SK-N-SH treated with all-trans-retinoic acid at 6 μM for 48 hours (cell line): ENCODE measurements at regions not wholly inside any gene's neighbourhood (a gene's known extent, or its start where the extent isn't known, plus 50 kb on each side); places are given as distances from the start of the nearest gene placed in this dataset.

Experiments used
- ATAC-seq: fragments of 200-7000 bp; cut with Tn5 transposase; 3 replicates; pipeline ENCODE4 v1.9.1; 2020; ENCODE audit warnings: mild to moderate bottlenecking, moderate library complexity
- ARNTL ChIP-seq: fragments of 450-650 bp; formaldehyde crosslinking; IDR thresholded peaks from 2 replicates; pipeline ENCODE4 v1.5.0; 2020; ENCODE audit warnings: low read depth, mild to moderate bottlenecking, moderate library complexity, borderline replicate concordance
- CREB5 ChIP-seq: fragments of 250-450 bp; sonication (Bioruptor Pico); IDR thresholded peaks from 2 replicates; pipeline ENCODE4 v1.5.1; 2020; ENCODE audit warnings: low read depth, mild to moderate bottlenecking, moderate library complexity
- CSDC2 ChIP-seq: fragments of 250-450 bp; sonication (Bioruptor Pico); IDR thresholded peaks from 2 replicates; pipeline ENCODE4 v1.5.0; 2020; ENCODE audit warnings: mild to moderate bottlenecking, moderate library complexity
- ESRRG ChIP-seq: fragments of 250-450 bp; sonication (Bioruptor Pico); IDR thresholded peaks from 2 replicates; pipeline ENCODE4 v1.6.1; 2021; ENCODE audit warnings: mild to moderate bottlenecking
- GLIS3 ChIP-seq: fragments of 250-450 bp; sonication (Bioruptor Pico); IDR thresholded peaks from 2 replicates; pipeline ENCODE4 v1.5.0; 2020; ENCODE audit warnings: mild to moderate bottlenecking, moderate library complexity
- ISL1 ChIP-seq: fragments of 250-450 bp; sonication (Bioruptor Pico); IDR thresholded peaks from 2 replicates; pipeline ENCODE4 v2.1.2; 2022; ENCODE audit warnings: mild to moderate bottlenecking, moderate library complexity
- POU6F1 ChIP-seq: fragments of 250-450 bp; sonication (Bioruptor Pico); IDR thresholded peaks from 2 replicates; pipeline ENCODE4 v1.8.0; 2021; ENCODE audit warnings: low read depth, mild to moderate bottlenecking, moderate library complexity, borderline replicate concordance
- PPARA ChIP-seq: fragments of 250-450 bp; sonication (Bioruptor Pico); IDR thresholded peaks from 2 replicates; pipeline ENCODE4 v1.5.0; 2020; ENCODE audit warnings: mild to moderate bottlenecking, borderline replicate concordance
- RARB ChIP-seq: fragments of 250-450 bp; sonication (Bioruptor Pico); IDR thresholded peaks from 2 replicates; pipeline ENCODE4 v1.8.0; 2021; ENCODE audit warnings: mild to moderate bottlenecking, moderate library complexity
- SNAI2 ChIP-seq: fragments of 250-450 bp; sonication (Bioruptor Pico); IDR thresholded peaks from 2 replicates; pipeline ENCODE4 v1.5.0; 2020; ENCODE audit warnings: mild to moderate bottlenecking, moderate library complexity
- TCF4 ChIP-seq: fragments of 250-450 bp; sonication (Bioruptor Pico); IDR thresholded peaks from 2 replicates; pipeline ENCODE4 v1.8.0; 2021; ENCODE audit warnings: mild to moderate bottlenecking, moderate library complexity, borderline replicate concordance
- TOX ChIP-seq: fragments of 250-450 bp; sonication (Bioruptor Pico); IDR thresholded peaks from 2 replicates; pipeline ENCODE4 v1.8.0; 2021; ENCODE audit warnings: mild to moderate bottlenecking, moderate library complexity, borderline replicate concordance
- ZFP3 ChIP-seq: fragments of 250-450 bp; sonication (Bioruptor Pico); IDR thresholded peaks from 2 replicates; pipeline ENCODE4 v1.5.0; 2020; ENCODE audit warnings: mild to moderate bottlenecking, moderate library complexity
- ZFP30 ChIP-seq: fragments of 450-650 bp; formaldehyde crosslinking; IDR thresholded peaks from 2 replicates; pipeline ENCODE4 v1.5.0; 2022; ENCODE audit warnings: mild to moderate bottlenecking, moderate library complexity
- ZNF565 ChIP-seq: fragments of 450-650 bp; formaldehyde crosslinking; conservative IDR thresholded peaks from 2 replicates; pipeline ENCODE4 v1.5.0; 2020; ENCODE audit warnings: low read depth, mild to moderate bottlenecking, moderate library complexity
- ZNF70 ChIP-seq: fragments of 450-650 bp; formaldehyde crosslinking; IDR thresholded peaks from 2 replicates; pipeline ENCODE4 v1.5.0; 2020; ENCODE audit warnings: mild to moderate bottlenecking, moderate library complexity
- ZNF8 ChIP-seq: fragments of 450-650 bp; formaldehyde crosslinking; IDR thresholded peaks from 2 replicates; pipeline ENCODE4 v1.5.0; 2020; ENCODE audit warnings: mild to moderate bottlenecking, moderate library complexity
- TF ChIP-seq, protein P1 (sequence below): fragments of 250-450 bp; sonication (Bioruptor Pico); IDR thresholded peaks from 2 replicates; pipeline ENCODE4 v1.8.0; 2020; ENCODE audit warnings: mild to moderate bottlenecking, moderate library complexity, borderline replicate concordance
- TF ChIP-seq, protein P2 (sequence below): fragments of 250-450 bp; sonication (Bioruptor Pico); IDR thresholded peaks from 2 replicates; pipeline ENCODE4 v1.5.0; 2020; ENCODE audit warnings: mild to moderate bottlenecking, moderate library complexity
- TF ChIP-seq, protein P3 (sequence below): fragments of 250-450 bp; sonication (Bioruptor Pico); IDR thresholded peaks from 2 replicates; pipeline ENCODE4 v1.5.1; 2021; ENCODE audit warnings: mild to moderate bottlenecking, moderate library complexity

- no peak for TF ChIP-seq CSDC2 (CRISPR knock-in tag)
- TF ChIP-seq GLIS3 (CRISPR knock-in tag) = no peak
- TF ChIP-seq, protein P1, sequence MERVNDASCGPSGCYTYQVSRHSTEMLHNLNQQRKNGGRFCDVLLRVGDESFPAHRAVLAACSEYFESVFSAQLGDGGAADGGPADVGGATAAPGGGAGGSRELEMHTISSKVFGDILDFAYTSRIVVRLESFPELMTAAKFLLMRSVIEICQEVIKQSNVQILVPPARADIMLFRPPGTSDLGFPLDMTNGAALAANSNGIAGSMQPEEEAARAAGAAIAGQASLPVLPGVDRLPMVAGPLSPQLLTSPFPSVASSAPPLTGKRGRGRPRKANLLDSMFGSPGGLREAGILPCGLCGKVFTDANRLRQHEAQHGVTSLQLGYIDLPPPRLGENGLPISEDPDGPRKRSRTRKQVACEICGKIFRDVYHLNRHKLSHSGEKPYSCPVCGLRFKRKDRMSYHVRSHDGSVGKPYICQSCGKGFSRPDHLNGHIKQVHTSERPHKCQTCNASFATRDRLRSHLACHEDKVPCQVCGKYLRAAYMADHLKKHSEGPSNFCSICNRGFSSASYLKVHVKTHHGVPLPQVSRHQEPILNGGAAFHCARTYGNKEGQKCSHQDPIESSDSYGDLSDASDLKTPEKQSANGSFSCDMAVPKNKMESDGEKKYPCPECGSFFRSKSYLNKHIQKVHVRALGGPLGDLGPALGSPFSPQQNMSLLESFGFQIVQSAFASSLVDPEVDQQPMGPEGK (CRISPR knock-in tag) = no peak
- TF ChIP-seq ESRRG (CRISPR knock-in tag) = no peak
- no peak for ATAC-seq
Observed at GRCh38 chr13:111418101-111418500, 97.7 kb downstream of the TEX29 start.

- no peak for ATAC-seq
- TF ChIP-seq PPARA (CRISPR knock-in tag) (no peak), CREB5 (CRISPR knock-in tag) (no peak), ZFP3 (CRISPR knock-in tag) (no peak), POU6F1 (CRISPR knock-in tag) (no peak), ARNTL (CRISPR knock-in tag) (no peak), ZFP30 (CRISPR knock-in tag) (no peak), ISL1 (CRISPR knock-in tag) (no peak), ZNF565 (no peak), TOX (CRISPR knock-in tag) (no peak), SNAI2 (no peak), TCF4 (CRISPR knock-in tag) (no peak), RARB (no peak), ESRRG (CRISPR knock-in tag) (no peak), ZNF70 (CRISPR knock-in tag) (no peak), GLIS3 (CRISPR knock-in tag) (no peak), ZNF8 (CRISPR knock-in tag) (no peak)
- TF ChIP-seq, protein P2, sequence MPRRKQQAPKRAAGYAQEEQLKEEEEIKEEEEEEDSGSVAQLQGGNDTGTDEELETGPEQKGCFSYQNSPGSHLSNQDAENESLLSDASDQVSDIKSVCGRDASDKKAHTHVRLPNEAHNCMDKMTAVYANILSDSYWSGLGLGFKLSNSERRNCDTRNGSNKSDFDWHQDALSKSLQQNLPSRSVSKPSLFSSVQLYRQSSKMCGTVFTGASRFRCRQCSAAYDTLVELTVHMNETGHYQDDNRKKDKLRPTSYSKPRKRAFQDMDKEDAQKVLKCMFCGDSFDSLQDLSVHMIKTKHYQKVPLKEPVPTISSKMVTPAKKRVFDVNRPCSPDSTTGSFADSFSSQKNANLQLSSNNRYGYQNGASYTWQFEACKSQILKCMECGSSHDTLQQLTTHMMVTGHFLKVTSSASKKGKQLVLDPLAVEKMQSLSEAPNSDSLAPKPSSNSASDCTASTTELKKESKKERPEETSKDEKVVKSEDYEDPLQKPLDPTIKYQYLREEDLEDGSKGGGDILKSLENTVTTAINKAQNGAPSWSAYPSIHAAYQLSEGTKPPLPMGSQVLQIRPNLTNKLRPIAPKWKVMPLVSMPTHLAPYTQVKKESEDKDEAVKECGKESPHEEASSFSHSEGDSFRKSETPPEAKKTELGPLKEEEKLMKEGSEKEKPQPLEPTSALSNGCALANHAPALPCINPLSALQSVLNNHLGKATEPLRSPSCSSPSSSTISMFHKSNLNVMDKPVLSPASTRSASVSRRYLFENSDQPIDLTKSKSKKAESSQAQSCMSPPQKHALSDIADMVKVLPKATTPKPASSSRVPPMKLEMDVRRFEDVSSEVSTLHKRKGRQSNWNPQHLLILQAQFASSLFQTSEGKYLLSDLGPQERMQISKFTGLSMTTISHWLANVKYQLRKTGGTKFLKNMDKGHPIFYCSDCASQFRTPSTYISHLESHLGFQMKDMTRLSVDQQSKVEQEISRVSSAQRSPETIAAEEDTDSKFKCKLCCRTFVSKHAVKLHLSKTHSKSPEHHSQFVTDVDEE = no peak
- TF ChIP-seq, protein P1 (CRISPR knock-in tag) = no peak
- TF ChIP-seq, protein P3, sequence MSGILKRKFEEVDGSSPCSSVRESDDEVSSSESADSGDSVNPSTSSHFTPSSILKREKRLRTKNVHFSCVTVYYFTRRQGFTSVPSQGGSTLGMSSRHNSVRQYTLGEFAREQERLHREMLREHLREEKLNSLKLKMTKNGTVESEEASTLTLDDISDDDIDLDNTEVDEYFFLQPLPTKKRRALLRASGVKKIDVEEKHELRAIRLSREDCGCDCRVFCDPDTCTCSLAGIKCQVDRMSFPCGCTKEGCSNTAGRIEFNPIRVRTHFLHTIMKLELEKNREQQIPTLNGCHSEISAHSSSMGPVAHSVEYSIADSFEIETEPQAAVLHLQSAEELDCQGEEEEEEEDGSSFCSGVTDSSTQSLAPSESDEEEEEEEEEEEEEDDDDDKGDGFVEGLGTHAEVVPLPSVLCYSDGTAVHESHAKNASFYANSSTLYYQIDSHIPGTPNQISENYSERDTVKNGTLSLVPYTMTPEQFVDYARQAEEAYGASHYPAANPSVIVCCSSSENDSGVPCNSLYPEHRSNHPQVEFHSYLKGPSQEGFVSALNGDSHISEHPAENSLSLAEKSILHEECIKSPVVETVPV = no peak
Observed at GRCh38 chr13:111420113-111420876, 99.9 kb downstream of the TEX29 start.
